Activated T-helper 17 cell treated with anti-CD3 and anti-CD28 coated beads, Interleukin-2, amount 50 U/mL, for 72 hours (primary cell): ENCODE measurements at regions not wholly inside any gene's neighbourhood (a gene's known extent, or its start where the extent isn't known, plus 50 kb on each side); places are given as distances from the start of the nearest gene placed in this dataset.
"Not testable (repeated sequence)": the region's sequence is repeated elsewhere in the genome, so short reads cannot be mapped to it uniquely, and the experiment has no call there.

Source experiments
- ATAC-seq: fragments of 150-1000 bp; cut with Tn5 transposase; replicated peaks from 2 replicates; pipeline ENCODE4 v1.10.0; 2021; ENCODE audit warnings: mild to moderate bottlenecking, moderate library complexity
- H3K27ac Mint-ChIP-seq: one replicate; pipeline ENCODE4 v1.8.0; 2022; ENCODE audit warnings: mixed read lengths
- H3K27me3 Mint-ChIP-seq: one replicate; pipeline ENCODE4 v1.8.0; 2022; ENCODE audit warnings: mixed read lengths
- H3K36me3 Mint-ChIP-seq: one replicate; pipeline ENCODE4 v1.8.0; 2022; ENCODE audit warnings: low read depth, mild to moderate bottlenecking, mixed read lengths
- H3K4me1 Mint-ChIP-seq: one replicate; pipeline ENCODE4 v1.8.0; 2022; ENCODE audit warnings: mixed read lengths
- H3K4me3 Mint-ChIP-seq: one replicate; pipeline ENCODE4 v1.8.0; 2022; ENCODE audit warnings: mild to moderate bottlenecking, mixed read lengths
- H3K9me3 Mint-ChIP-seq: one replicate; pipeline ENCODE4 v1.8.0; 2022; ENCODE audit warnings: mixed read lengths

GRCh38 chr15:87740655-87741344 lies 515.7 kb downstream of the NTRK3 start:
- no peaks in the 10 kb centered on the region for H3K36me3 Mint-ChIP-seq
- no peak for ATAC-seq
- no peaks in the 10 kb centered on the region for H3K4me1 Mint-ChIP-seq
- no peak overlapping the region for H3K4me3 Mint-ChIP-seq
- H3K27ac Mint-ChIP-seq: no peak overlapping the region
- no peaks in the 10 kb centered on the region for H3K27me3 Mint-ChIP-seq
- H3K9me3 Mint-ChIP-seq: no peaks in the 10 kb centered on the region

GRCh38 chr15:87739866-87740265 lies 516.7 kb downstream of the NTRK3 start:
- Mint-ChIP-seq H3K4me1 (no peaks in the 10 kb centered on the region), H3K27ac (no peak overlapping the region), H3K4me3 (no peak overlapping the region), H3K27me3 (no peaks in the 10 kb centered on the region), H3K36me3 (no peaks in the 10 kb centered on the region), H3K9me3 (no peaks in the 10 kb centered on the region)
- no peak for ATAC-seq

GRCh38 chr15:87739081-87739480 lies 517.5 kb downstream of the NTRK3 start:
- no peak for ATAC-seq
- Mint-ChIP-seq H3K36me3 (no peaks in the 10 kb centered on the region), H3K27ac (no peak overlapping the region)

GRCh38 chr15:87737460-87737859 lies 519.1 kb downstream of the NTRK3 start:
- not testable (repeated sequence) for ATAC-seq, H3K27me3 Mint-ChIP-seq, H3K4me1 Mint-ChIP-seq, H3K27ac Mint-ChIP-seq, H3K4me3 Mint-ChIP-seq, H3K9me3 Mint-ChIP-seq, H3K36me3 Mint-ChIP-seq

More at GRCh38 chr15:87739081-87739480, 517.5 kb downstream of the NTRK3 start:
- H3K27me3 Mint-ChIP-seq: peaks cover under 1% of the 10 kb centered on the region
- no peak overlapping the region for H3K4me3 Mint-ChIP-seq
- H3K4me1 Mint-ChIP-seq: no peaks in the 10 kb centered on the region
- H3K9me3 Mint-ChIP-seq: no peaks in the 10 kb centered on the region

- Mint-ChIP-seq H3K9me3 (peaks cover 3% of the 10 kb centered on the region), H3K4me1 (no peaks in the 10 kb centered on the region), H3K27me3 (peaks cover 5% of the 10 kb centered on the region), H3K4me3 (no peak overlapping the region), H3K36me3 (no peaks in the 10 kb centered on the region), H3K27ac (no peak overlapping the region)
- no peak for ATAC-seq
Measured at GRCh38 chr15:87736891-87737389, 519.6 kb downstream of the NTRK3 start.

- no peak for ATAC-seq
- Mint-ChIP-seq H3K9me3 (peaks cover 3% of the 10 kb centered on the region), H3K4me3 (no peak overlapping the region), H3K27ac (no peak overlapping the region), H3K36me3 (no peaks in the 10 kb centered on the region), H3K27me3 (peaks cover 5% of the 10 kb centered on the region), H3K4me1 (no peaks in the 10 kb centered on the region)
Measured at GRCh38 chr15:87736401-87736800, 520.1 kb downstream of the NTRK3 start.

GRCh38 chr15:87735522-87735921 lies 521.0 kb downstream of the NTRK3 start:
- ATAC-seq: no peak
- Mint-ChIP-seq H3K27me3 (peaks cover 5% of the 10 kb centered on the region), H3K4me1 (no peaks in the 10 kb centered on the region), H3K27ac (no peak overlapping the region), H3K36me3 (no peaks in the 10 kb centered on the region), H3K9me3 (peaks cover 3% of the 10 kb centered on the region), H3K4me3 (no peak overlapping the region)

GRCh38 chr15:87734571-87735373 lies 521.8 kb downstream of the NTRK3 start:
- Mint-ChIP-seq H3K36me3 (no peaks in the 10 kb centered on the region), H3K9me3 (peaks cover 3% of the 10 kb centered on the region), H3K27me3 (peaks cover 5% of the 10 kb centered on the region), H3K4me1 (no peaks in the 10 kb centered on the region), H3K4me3 (no peak overlapping the region), H3K27ac (no peak overlapping the region)
- no peak for ATAC-seq

- peaks cover 3% of the 10 kb centered on the region for H3K9me3 Mint-ChIP-seq
Measured at GRCh38 chr15:87733977-87734376, 522.6 kb downstream of the NTRK3 start.

GRCh38 chr15:87733541-87733941 lies 523.0 kb downstream of the NTRK3 start:
- H3K9me3 Mint-ChIP-seq: peaks cover 3% of the 10 kb centered on the region
- no peak for ATAC-seq
- no peaks in the 10 kb centered on the region for H3K4me1 Mint-ChIP-seq
- peaks cover 10% of the 10 kb centered on the region for H3K27me3 Mint-ChIP-seq
- H3K4me3 Mint-ChIP-seq: no peak overlapping the region
- no peaks in the 10 kb centered on the region for H3K36me3 Mint-ChIP-seq
- no peak overlapping the region for H3K27ac Mint-ChIP-seq

More at GRCh38 chr15:87733977-87734376, 522.6 kb downstream of the NTRK3 start:
- peaks cover 10% of the 10 kb centered on the region for H3K27me3 Mint-ChIP-seq
- H3K4me3 Mint-ChIP-seq: no peak overlapping the region
- H3K36me3 Mint-ChIP-seq: no peaks in the 10 kb centered on the region
- no peak overlapping the region for H3K27ac Mint-ChIP-seq
- ATAC-seq: no peak
- no peaks in the 10 kb centered on the region for H3K4me1 Mint-ChIP-seq

- Mint-ChIP-seq H3K36me3 (no peaks in the 10 kb centered on the region), H3K4me3 (no peak overlapping the region), H3K4me1 (no peaks in the 10 kb centered on the region), H3K27ac (no peak overlapping the region), H3K27me3 (peaks cover 10% of the 10 kb centered on the region), H3K9me3 (peaks cover 3% of the 10 kb centered on the region)
- no peak for ATAC-seq
Measured at GRCh38 chr15:87732976-87733375, 523.6 kb downstream of the NTRK3 start.

- H3K9me3 Mint-ChIP-seq: peaks cover 3% of the 10 kb centered on the region
- no peaks in the 10 kb centered on the region for H3K4me1 Mint-ChIP-seq
- no peak overlapping the region for H3K27ac Mint-ChIP-seq
- H3K36me3 Mint-ChIP-seq: no peaks in the 10 kb centered on the region
- peaks cover 10% of the 10 kb centered on the region for H3K27me3 Mint-ChIP-seq
- H3K4me3 Mint-ChIP-seq: no peak overlapping the region
- ATAC-seq: no peak
Measured at GRCh38 chr15:87731630-87732029, 524.9 kb downstream of the NTRK3 start.

GRCh38 chr15:87730706-87731105 lies 525.8 kb downstream of the NTRK3 start:
- H3K36me3 Mint-ChIP-seq: no peaks in the 10 kb centered on the region
- no peak overlapping the region for H3K27ac Mint-ChIP-seq
- no peak for ATAC-seq
- peaks cover 10% of the 10 kb centered on the region for H3K27me3 Mint-ChIP-seq
- no peaks in the 10 kb centered on the region for H3K4me1 Mint-ChIP-seq
- peaks cover 3% of the 10 kb centered on the region for H3K9me3 Mint-ChIP-seq
- no peak overlapping the region for H3K4me3 Mint-ChIP-seq

- no peak for ATAC-seq
Measured at GRCh38 chr15:87728998-87729397, 527.5 kb downstream of the NTRK3 start.

GRCh38 chr15:87727073-87727472 lies 529.5 kb downstream of the NTRK3 start:
- no peak for ATAC-seq
- H3K4me1 Mint-ChIP-seq: no peaks in the 10 kb centered on the region
- no peaks in the 10 kb centered on the region for H3K36me3 Mint-ChIP-seq
- peaks cover 5% of the 10 kb centered on the region for H3K27me3 Mint-ChIP-seq
- H3K9me3 Mint-ChIP-seq: no peaks in the 10 kb centered on the region
- H3K27ac Mint-ChIP-seq: no peak overlapping the region
- no peak overlapping the region for H3K4me3 Mint-ChIP-seq

More at GRCh38 chr15:87728998-87729397, 527.5 kb downstream of the NTRK3 start:
- peaks cover 8% of the 10 kb centered on the region for H3K27me3 Mint-ChIP-seq
- H3K9me3 Mint-ChIP-seq: peaks cover 3% of the 10 kb centered on the region
- H3K36me3 Mint-ChIP-seq: no peaks in the 10 kb centered on the region
- no peak overlapping the region for H3K27ac Mint-ChIP-seq
- H3K4me3 Mint-ChIP-seq: no peak overlapping the region
- H3K4me1 Mint-ChIP-seq: no peaks in the 10 kb centered on the region
